Stomach (tissue), 4 donors: ENCODE measurements at regions not wholly inside any gene's neighbourhood (a gene's known extent, or its start where the extent isn't known, plus 50 kb on each side); places are given as distances from the start of the nearest gene placed in this dataset.

Source experiments
- EP300 ChIP-seq: sonication (generic); formaldehyde crosslinking; IDR thresholded peaks from one replicate; pipeline ENCODE4 v1.6.1; 2017; ENCODE audit warnings: antibody characterized with exemption
- POLR2A ChIP-seq, 4 donors: fragments of 450-650 bp; IDR thresholded peaks; one replicate each; pipeline ENCODE4 v1.6.1; 2016; ENCODE audit warnings: antibody characterized with exemption in 4 of 4, control low read depth in 2 of 4, mild to moderate bottlenecking in 1 of 4, moderate library complexity in 1 of 4
- TF ChIP-seq, protein P1 (sequence below), 7 experiments: fragments of 450-650 bp in 4 of 7; fragments of 200-600 bp in 3 of 7; sonication (generic) in 3 of 7; IDR thresholded peaks; one replicate each; pipeline ENCODE4 v1.5.1; 2016 to 2019; ENCODE audit warnings: antibody characterized with exemption in 7 of 7, control low read depth in 2 of 7, mild to moderate bottlenecking in 1 of 7

- TF ChIP-seq, protein P1, sequence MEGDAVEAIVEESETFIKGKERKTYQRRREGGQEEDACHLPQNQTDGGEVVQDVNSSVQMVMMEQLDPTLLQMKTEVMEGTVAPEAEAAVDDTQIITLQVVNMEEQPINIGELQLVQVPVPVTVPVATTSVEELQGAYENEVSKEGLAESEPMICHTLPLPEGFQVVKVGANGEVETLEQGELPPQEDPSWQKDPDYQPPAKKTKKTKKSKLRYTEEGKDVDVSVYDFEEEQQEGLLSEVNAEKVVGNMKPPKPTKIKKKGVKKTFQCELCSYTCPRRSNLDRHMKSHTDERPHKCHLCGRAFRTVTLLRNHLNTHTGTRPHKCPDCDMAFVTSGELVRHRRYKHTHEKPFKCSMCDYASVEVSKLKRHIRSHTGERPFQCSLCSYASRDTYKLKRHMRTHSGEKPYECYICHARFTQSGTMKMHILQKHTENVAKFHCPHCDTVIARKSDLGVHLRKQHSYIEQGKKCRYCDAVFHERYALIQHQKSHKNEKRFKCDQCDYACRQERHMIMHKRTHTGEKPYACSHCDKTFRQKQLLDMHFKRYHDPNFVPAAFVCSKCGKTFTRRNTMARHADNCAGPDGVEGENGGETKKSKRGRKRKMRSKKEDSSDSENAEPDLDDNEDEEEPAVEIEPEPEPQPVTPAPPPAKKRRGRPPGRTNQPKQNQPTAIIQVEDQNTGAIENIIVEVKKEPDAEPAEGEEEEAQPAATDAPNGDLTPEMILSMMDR (IDR thresholded peaks at IDR 0.05), result no peak
- no peak for TF ChIP-seq POLR2A (IDR thresholded peaks at IDR 0.05)
- no peak for TF ChIP-seq EP300
These were observed 109.9 kb upstream of the CPEB4 start for GRCh38 chr5:173778152-173778782.
